Bronchial epithelial cell (primary cell): ENCODE measurements at regions not wholly inside any gene's neighbourhood (a gene's known extent, or its start where the extent isn't known, plus 50 kb on each side); places are given as distances from the start of the nearest gene placed in this dataset.
A peak's percentile ranks its signal among the peaks of the same experiment; 100 is the strongest.

Source experiments
- DNase-seq: peaks from one replicate; pipeline ENCODE4 v3.0.0-alpha.2; 2010; ENCODE audit warnings: low read depth
- FAIRE-seq: peaks from 2 replicates; lab custom pipeline; 2011; peaks lifted over from hg19 to GRCh38; lab: Jason Lieb, UNC
- H3K27me3 ChIP-seq: 2 replicates; pipeline ENCODE4 v1.5.1; 2011; ENCODE audit warnings: low read length; ENCODE audit not compliant: control insufficient read depth, insufficient read depth
- H3K36me3 ChIP-seq: 2 replicates; pipeline ENCODE4 v1.5.1; 2011; ENCODE audit warnings: low read length; ENCODE audit not compliant: control insufficient read depth, insufficient read depth
- H3K4me3 ChIP-seq: 2 replicates; pipeline ENCODE4 v1.5.1; 2011; ENCODE audit warnings: mild to moderate bottlenecking, low read depth, low read length, control low read depth
- TF ChIP-seq, protein P1 (sequence below): IDR thresholded peaks from 2 replicates; pipeline ENCODE4 v1.5.1; 2011; ENCODE audit warnings: mild to moderate bottlenecking, moderate library complexity, low read length, control low read depth, inconsistent platforms; ENCODE audit not compliant: insufficient read depth, severe bottlenecking

DNA sequence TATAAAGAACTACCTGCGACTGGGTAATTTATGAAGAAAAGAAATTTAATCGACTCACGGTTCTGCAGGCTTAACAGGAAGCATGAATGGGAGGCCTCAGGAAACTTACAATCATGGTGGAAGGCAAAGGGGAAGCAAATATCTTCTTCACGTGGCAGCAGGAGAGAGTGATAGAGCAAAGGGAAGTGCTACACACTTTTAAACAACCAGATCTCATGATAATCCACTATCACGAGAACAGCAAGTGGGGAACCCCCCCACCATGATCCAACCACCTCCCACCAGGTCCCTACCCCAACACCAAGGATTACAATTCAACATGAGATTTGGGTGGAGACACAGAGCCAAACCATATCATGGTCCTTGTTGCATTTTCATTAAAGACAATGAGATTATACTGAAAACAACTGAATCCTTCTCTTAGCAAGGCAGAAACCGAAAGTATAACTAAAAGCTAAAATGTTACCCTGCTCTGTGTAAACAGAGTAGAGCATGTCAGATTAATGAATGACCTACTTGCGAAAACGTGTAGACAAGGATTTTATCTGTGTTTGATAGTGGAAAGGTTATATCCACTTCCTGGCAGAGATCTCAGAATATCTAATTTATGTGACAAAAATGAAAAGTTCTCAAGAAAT, 60.1 kb upstream of the RBBP8 start:
- TF ChIP-seq, protein P1, sequence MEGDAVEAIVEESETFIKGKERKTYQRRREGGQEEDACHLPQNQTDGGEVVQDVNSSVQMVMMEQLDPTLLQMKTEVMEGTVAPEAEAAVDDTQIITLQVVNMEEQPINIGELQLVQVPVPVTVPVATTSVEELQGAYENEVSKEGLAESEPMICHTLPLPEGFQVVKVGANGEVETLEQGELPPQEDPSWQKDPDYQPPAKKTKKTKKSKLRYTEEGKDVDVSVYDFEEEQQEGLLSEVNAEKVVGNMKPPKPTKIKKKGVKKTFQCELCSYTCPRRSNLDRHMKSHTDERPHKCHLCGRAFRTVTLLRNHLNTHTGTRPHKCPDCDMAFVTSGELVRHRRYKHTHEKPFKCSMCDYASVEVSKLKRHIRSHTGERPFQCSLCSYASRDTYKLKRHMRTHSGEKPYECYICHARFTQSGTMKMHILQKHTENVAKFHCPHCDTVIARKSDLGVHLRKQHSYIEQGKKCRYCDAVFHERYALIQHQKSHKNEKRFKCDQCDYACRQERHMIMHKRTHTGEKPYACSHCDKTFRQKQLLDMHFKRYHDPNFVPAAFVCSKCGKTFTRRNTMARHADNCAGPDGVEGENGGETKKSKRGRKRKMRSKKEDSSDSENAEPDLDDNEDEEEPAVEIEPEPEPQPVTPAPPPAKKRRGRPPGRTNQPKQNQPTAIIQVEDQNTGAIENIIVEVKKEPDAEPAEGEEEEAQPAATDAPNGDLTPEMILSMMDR: no peak
- no peak for DNase-seq
- Histone ChIP-seq H3K27me3 (no peaks in the 10 kb centered on the region), H3K4me3 (no peak overlapping the region), H3K36me3 (no peaks in the 10 kb centered on the region)
- no peak for FAIRE-seq

GRCh38 chr18:22879293-22879692, 53.8 kb upstream of the RBBP8 start:
- Histone ChIP-seq H3K36me3 (no peaks in the 10 kb centered on the region), H3K27me3 (no peaks in the 10 kb centered on the region), H3K4me3 (no peak overlapping the region)
- TF ChIP-seq, protein P1: no peak
- FAIRE-seq (no peak), DNase-seq (peak; percentile 44)

- Histone ChIP-seq H3K27me3 (no peaks in the 10 kb centered on the region), H3K36me3 (no peaks in the 10 kb centered on the region), H3K4me3 (no peak overlapping the region)
- TF ChIP-seq, protein P1: no peak
- FAIRE-seq: no peak
- no peak for DNase-seq
Observed at GRCh38 chr18:22882084-22882483, 51.0 kb upstream of the RBBP8 start.

GRCh38 chr18:22883179-22883578, 49.9 kb upstream of the RBBP8 start:
- no peaks in the 10 kb centered on the region for H3K36me3 ChIP-seq
- TF ChIP-seq, protein P1: no peak
- FAIRE-seq (no peak), DNase-seq (no peak)
- no peaks in the 10 kb centered on the region for H3K27me3 ChIP-seq
- no peak overlapping the region for H3K4me3 ChIP-seq
